Hepatocyte (in vitro differentiated cells): ENCODE measurements at regions not wholly inside any gene's neighbourhood (a gene's known extent, or its start where the extent isn't known, plus 50 kb on each side); places are given as distances from the start of the nearest gene placed in this dataset.

Experiments used
- EZH2 ChIP-seq: fragments of 200-600 bp; sonication (generic); IDR thresholded peaks from 2 replicates; pipeline ENCODE4 v1.6.1; 2016; ENCODE audit warnings: antibody characterized with exemption, mild to moderate bottlenecking, borderline replicate concordance
- EZH2phosphoT487 ChIP-seq: fragments of 200-600 bp; sonication (generic); IDR thresholded peaks from one replicate; pipeline ENCODE4 v1.6.1; 2018; ENCODE audit warnings: antibody characterized with exemption, mild to moderate bottlenecking, low read depth, moderate library complexity; ENCODE audit not compliant: unreplicated experiment, severe bottlenecking
- TF ChIP-seq, protein P1 (sequence below): fragments of 200-600 bp; sonication (generic); IDR thresholded peaks from 2 replicates; pipeline ENCODE4 v1.5.1; 2016; ENCODE audit warnings: antibody characterized with exemption, mild to moderate bottlenecking; ENCODE audit not compliant: poor library complexity

DNA sequence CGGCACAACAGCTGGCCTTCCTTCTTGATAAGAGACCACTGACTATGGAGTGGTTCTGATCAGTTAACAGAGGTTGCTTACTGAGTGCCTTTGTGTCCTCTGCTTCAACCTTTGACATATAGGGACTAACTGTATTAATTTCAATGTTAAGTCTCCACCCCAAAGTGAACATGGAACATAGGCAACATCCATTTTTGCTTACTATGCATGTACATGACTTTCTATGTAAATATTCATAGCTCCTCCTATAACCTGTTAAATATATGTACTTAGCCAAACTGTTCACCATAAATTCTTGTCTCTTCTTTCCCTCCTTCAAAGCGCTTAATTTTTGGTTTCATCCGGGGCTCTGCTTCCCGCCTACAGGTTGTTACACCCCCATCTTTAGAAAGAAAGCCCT lies 334.8 kb downstream of the EPM2A start:
- TF ChIP-seq, protein P1, sequence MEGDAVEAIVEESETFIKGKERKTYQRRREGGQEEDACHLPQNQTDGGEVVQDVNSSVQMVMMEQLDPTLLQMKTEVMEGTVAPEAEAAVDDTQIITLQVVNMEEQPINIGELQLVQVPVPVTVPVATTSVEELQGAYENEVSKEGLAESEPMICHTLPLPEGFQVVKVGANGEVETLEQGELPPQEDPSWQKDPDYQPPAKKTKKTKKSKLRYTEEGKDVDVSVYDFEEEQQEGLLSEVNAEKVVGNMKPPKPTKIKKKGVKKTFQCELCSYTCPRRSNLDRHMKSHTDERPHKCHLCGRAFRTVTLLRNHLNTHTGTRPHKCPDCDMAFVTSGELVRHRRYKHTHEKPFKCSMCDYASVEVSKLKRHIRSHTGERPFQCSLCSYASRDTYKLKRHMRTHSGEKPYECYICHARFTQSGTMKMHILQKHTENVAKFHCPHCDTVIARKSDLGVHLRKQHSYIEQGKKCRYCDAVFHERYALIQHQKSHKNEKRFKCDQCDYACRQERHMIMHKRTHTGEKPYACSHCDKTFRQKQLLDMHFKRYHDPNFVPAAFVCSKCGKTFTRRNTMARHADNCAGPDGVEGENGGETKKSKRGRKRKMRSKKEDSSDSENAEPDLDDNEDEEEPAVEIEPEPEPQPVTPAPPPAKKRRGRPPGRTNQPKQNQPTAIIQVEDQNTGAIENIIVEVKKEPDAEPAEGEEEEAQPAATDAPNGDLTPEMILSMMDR: no peak
- TF ChIP-seq EZH2 (no peak), EZH2phosphoT487 (no peak)
